Colonic mucosa (tissue), 4 donors: ENCODE measurements at regions not wholly inside any gene's neighbourhood (a gene's known extent, or its start where the extent isn't known, plus 50 kb on each side); places are given as distances from the start of the nearest gene placed in this dataset.

Experiments
- DNase-seq: peaks from one replicate; pipeline ENCODE4 v3.0.0-alpha.2; 2020
- H3K27ac ChIP-seq: fragments of 200-600 bp; one replicate; pipeline ENCODE4 v1.8.0; 2021
- H3K27me3 ChIP-seq: fragments of 200-600 bp; one replicate; pipeline ENCODE4 v1.8.0; 2021
- H3K36me3 ChIP-seq: fragments of 200-600 bp; one replicate; pipeline ENCODE4 v1.8.0; 2021
- H3K4me1 ChIP-seq: fragments of 200-600 bp; one replicate; pipeline ENCODE4 v1.8.0; 2021; ENCODE audit warnings: mild to moderate bottlenecking
- H3K4me3 ChIP-seq: fragments of 200-600 bp; one replicate; pipeline ENCODE4 v1.8.0; 2021
- H3K9ac ChIP-seq, 2 donors: one replicate each; pipeline ENCODE4 v1.7.0; 2013; ENCODE audit warnings: control low read depth in 2 of 2, low read depth in 2 of 2, low read length in 2 of 2
- H3K9me3 ChIP-seq: fragments of 200-600 bp; one replicate; pipeline ENCODE4 v1.8.0; 2021
- intact Hi-C: fragments of 100-400 bp; cut with DNase I; formaldehyde crosslinking; loops from one replicate; pipeline ENCODE4 v1.14.1; 2022
- TF ChIP-seq, protein P1 (sequence below): fragments of 200-600 bp; IDR thresholded peaks from one replicate; pipeline ENCODE4 v1.8.0; 2022; ENCODE audit warnings: antibody characterized with exemption, mild to moderate bottlenecking
- donor health status: healthy.
- donor health status: DM: no; HTN: no; CAD: no.
- donor health status: DM: no; HTN: no; CAD: no.

DNA sequence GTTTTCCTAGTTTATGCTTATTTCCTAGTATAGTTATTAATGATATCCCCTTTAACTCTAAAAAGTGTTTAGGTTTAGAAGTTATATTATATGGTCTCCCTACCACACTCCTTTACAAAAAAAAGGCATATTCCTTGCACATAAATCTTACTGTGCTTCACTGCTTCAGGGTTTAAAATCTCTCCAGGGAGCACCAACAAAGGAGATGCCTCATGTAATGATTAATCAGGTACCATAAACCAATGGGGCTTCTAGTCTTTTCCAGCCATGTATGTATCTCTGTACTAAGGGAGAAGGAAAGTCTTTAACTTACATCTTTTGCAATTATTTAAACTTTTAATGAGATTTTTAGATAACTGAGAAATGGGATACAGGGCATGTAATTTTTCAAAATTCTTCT is 91.5 kb upstream of the RBMS3 start:
- H3K9ac ChIP-seq = no peak overlapping the region
- no peaks in the 10 kb centered on the region for H3K36me3 ChIP-seq
- TF ChIP-seq, protein P1, sequence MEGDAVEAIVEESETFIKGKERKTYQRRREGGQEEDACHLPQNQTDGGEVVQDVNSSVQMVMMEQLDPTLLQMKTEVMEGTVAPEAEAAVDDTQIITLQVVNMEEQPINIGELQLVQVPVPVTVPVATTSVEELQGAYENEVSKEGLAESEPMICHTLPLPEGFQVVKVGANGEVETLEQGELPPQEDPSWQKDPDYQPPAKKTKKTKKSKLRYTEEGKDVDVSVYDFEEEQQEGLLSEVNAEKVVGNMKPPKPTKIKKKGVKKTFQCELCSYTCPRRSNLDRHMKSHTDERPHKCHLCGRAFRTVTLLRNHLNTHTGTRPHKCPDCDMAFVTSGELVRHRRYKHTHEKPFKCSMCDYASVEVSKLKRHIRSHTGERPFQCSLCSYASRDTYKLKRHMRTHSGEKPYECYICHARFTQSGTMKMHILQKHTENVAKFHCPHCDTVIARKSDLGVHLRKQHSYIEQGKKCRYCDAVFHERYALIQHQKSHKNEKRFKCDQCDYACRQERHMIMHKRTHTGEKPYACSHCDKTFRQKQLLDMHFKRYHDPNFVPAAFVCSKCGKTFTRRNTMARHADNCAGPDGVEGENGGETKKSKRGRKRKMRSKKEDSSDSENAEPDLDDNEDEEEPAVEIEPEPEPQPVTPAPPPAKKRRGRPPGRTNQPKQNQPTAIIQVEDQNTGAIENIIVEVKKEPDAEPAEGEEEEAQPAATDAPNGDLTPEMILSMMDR = no peak
- no peaks in the 10 kb centered on the region for H3K4me1 ChIP-seq
- no peak for DNase-seq
- intact Hi-C loops = no loop called here
- H3K27me3 ChIP-seq = no peaks in the 10 kb centered on the region
- H3K27ac ChIP-seq = no peak overlapping the region
- H3K4me3 ChIP-seq = no peak overlapping the region
- H3K9me3 ChIP-seq = no peaks in the 10 kb centered on the region

DNA sequence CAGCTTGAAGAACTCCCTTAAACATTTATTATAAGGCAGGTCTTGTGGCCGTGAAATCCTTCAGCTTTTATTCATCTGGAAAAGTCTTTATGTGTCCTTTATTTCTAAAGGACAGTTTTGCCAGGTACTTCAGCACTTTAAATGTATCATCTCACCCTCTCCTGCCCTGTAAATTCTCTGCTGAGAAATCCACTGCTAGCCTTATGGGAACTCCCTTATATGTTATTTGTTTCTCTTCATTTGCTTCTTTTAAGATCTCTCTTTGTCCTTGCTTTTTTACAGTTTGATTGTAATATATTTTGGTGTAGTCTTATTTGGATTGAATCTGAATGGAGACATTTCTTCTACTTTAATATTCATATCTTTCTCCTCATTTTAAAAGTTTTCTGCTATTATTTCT is 86.7 kb upstream of the RBMS3 start:
- H3K27ac ChIP-seq = no peak overlapping the region
- no peak for DNase-seq
- H3K36me3 ChIP-seq = no peaks in the 10 kb centered on the region
- TF ChIP-seq, protein P1 = no peak
- no peak overlapping the region for H3K9ac ChIP-seq
- intact Hi-C loops = no loop called here
- H3K9me3 ChIP-seq = no peaks in the 10 kb centered on the region
- H3K27me3 ChIP-seq = no peaks in the 10 kb centered on the region
- H3K4me1 ChIP-seq = no peaks in the 10 kb centered on the region
- no peak overlapping the region for H3K4me3 ChIP-seq

DNA sequence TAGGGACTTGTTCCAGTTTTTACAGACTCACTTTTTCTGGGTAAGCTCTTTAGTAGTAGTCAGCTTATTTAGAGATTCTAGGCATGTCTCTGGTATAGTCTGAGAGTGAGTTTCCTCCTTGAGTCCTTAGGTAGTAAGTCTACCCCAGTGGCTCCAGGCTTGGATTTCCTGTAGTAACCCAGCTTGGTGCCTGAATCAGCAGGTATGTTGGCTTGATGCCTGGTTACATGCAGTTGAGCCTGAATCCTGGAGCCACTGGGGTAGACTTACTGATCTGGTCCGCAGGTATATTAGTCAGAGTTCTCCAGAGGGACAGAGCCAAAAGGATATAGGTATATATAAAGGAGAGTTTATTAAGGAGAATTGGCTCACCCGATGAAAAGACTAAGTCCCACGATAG is 85.8 kb upstream of the RBMS3 start:
- Histone ChIP-seq H3K4me3 (no peak overlapping the region), H3K4me1 (no peaks in the 10 kb centered on the region), H3K27me3 (no peaks in the 10 kb centered on the region), H3K27ac (no peak overlapping the region), H3K9ac (no peak overlapping the region), H3K9me3 (no peaks in the 10 kb centered on the region), H3K36me3 (no peaks in the 10 kb centered on the region)
- TF ChIP-seq, protein P1 = no peak
- DNase-seq = no peak
- intact Hi-C loops = no loop called here

DNA sequence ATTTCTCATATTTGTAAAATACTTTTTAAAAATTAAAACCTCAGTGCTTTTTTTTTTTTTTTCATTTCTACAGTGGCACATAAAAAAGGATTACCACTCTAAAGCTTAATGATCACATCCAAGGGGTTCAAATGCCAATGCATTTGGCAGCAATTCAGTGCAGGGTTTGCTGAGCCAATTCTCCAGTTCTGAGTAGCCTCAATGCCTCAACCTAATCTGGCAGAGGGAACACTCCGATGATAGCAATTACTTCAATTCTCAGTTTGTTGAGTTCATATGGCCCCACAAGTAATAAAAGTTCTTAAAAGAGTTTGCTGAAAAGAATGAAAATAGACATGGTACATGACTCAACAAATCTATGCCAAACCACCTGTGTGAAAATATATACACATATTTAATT is 79.3 kb upstream of the RBMS3 start:
- H3K27ac ChIP-seq = no peak overlapping the region
- no peaks in the 10 kb centered on the region for H3K4me1 ChIP-seq
- no peaks in the 10 kb centered on the region for H3K36me3 ChIP-seq
- H3K27me3 ChIP-seq = no peaks in the 10 kb centered on the region
- no peaks in the 10 kb centered on the region for H3K9me3 ChIP-seq
- H3K9ac ChIP-seq = no peak overlapping the region
- DNase-seq = no peak
- TF ChIP-seq, protein P1 = no peak
- intact Hi-C loops = no loop called here
- H3K4me3 ChIP-seq = no peak overlapping the region

DNA sequence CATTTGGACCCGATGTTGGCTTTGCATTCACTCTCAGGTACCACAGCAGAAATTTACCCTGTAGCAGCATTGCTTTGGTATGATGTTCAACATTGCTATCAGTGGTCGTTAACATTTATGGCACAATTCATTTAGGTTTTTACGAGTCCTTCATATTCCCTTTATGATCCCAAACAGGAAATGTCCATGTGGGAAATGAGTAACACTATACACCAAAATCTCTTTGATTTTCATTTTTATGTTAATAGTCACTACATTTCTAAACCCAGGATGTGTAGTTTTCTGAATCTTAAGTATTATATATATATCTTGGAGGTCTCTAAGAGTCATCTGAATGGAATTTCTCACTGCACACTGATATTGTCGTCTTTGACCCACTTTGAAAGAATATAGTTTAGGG is 78.5 kb upstream of the RBMS3 start:
- H3K4me1 ChIP-seq = no peaks in the 10 kb centered on the region
- H3K27ac ChIP-seq = no peak overlapping the region
- TF ChIP-seq, protein P1 = no peak
- H3K9me3 ChIP-seq = no peaks in the 10 kb centered on the region
- no peak overlapping the region for H3K9ac ChIP-seq
- intact Hi-C loops = no loop called here
- H3K36me3 ChIP-seq = no peaks in the 10 kb centered on the region
- no peak for DNase-seq
- H3K27me3 ChIP-seq = no peaks in the 10 kb centered on the region
- no peak overlapping the region for H3K4me3 ChIP-seq

DNA sequence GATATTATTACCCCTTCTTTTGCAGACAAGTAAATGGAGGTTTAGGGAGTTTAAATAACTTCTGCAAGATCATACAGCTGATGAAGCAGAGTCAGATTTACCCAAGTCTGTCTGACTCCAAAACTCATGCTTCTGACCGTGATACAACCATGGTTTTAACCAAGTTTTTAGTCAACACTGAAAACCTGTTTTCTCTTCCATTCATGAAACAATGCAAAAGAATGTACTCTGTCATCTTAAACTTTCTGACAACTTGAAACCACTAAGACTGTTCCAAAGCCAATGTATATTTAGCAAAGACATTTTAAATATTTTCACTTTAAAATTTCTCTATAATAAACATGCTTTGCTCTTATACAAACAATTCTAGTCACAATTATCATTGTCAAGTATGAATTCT is 77.0 kb upstream of the RBMS3 start:
- Histone ChIP-seq H3K27me3 (no peaks in the 10 kb centered on the region), H3K36me3 (no peaks in the 10 kb centered on the region), H3K4me3 (no peak overlapping the region), H3K4me1 (no peaks in the 10 kb centered on the region), H3K9ac (no peak overlapping the region), H3K27ac (no peak overlapping the region), H3K9me3 (no peaks in the 10 kb centered on the region)
- intact Hi-C loops = no loop called here
- TF ChIP-seq, protein P1 = no peak
- no peak for DNase-seq
